K562 (cell line): ENCODE measurements at regions not wholly inside any gene's neighbourhood (a gene's known extent, or its start where the extent isn't known, plus 50 kb on each side); places are given as distances from the start of the nearest gene placed in this dataset.

Source experiments
- NR2C2 ChIP-seq, 2 experiments: fragments of 200-800 bp in 1 of 2; sonication (Bioruptor generic) in 1 of 2; sonication (generic) in 1 of 2; formaldehyde crosslinking in 1 of 2; IDR thresholded peaks; 2 replicates each; pipeline versions ENCODE4 v1.6.1 to v1.8.0; 2016 to 2022; ENCODE audit warnings: mild to moderate bottlenecking in 1 of 2, missing compliant biosample characterization in 1 of 2, missing genetic modification characterization in 1 of 2, missing genetic modification reagents in 1 of 2
- POU5F1 ChIP-seq: fragments of 150-350 bp; IDR thresholded peaks from 2 replicates; pipeline ENCODE4 v1.6.1; 2014; ENCODE audit warnings: borderline replicate concordance, low read length, low read depth, mild to moderate bottlenecking; ENCODE audit not compliant: partially characterized antibody
- TEAD4 ChIP-seq, 2 experiments: sonication (generic) in 1 of 2; formaldehyde crosslinking in 1 of 2; IDR thresholded peaks; 2 replicates each; pipeline versions ENCODE4 v1.6.1 to v1.8.0; 2012 to 2022; ENCODE audit warnings: borderline replicate concordance in 1 of 2, inconsistent platforms in 1 of 2, low read length in 1 of 2, mild to moderate bottlenecking in 1 of 2, missing genetic modification reagents in 1 of 2
- TF ChIP-seq, protein P1 (sequence below): fragments of 450-650 bp; IDR thresholded peaks from 2 replicates; pipeline ENCODE4 v1.6.1; 2016; ENCODE audit warnings: low read depth
- TF ChIP-seq, protein P2 (sequence below): fragments of 450-650 bp; formaldehyde crosslinking; IDR thresholded peaks from 2 replicates; pipeline ENCODE4 v1.4.0; 2020; ENCODE audit warnings: mild to moderate bottlenecking, moderate library complexity

DNA sequence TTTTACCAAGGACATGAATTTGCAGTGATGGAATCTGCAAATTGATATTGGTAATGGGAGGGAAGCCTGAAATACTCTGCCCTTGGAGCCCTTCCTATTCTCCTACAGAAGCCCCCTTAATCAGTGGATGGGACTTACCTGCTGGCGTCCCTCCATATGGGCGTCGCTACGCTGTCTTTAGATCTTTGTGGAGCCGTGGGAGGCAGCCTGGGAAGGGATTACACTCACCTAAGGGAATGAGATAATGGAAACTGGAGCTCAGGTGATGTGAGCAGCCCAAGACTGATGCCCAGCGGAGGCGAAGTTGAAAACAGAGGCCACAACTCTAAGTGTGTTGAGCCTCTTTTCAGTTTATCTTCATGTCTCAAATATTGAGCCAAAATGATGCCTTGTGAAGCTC, 306.6 kb downstream of the MYCN start (continued):
- TF ChIP-seq, protein P1, sequence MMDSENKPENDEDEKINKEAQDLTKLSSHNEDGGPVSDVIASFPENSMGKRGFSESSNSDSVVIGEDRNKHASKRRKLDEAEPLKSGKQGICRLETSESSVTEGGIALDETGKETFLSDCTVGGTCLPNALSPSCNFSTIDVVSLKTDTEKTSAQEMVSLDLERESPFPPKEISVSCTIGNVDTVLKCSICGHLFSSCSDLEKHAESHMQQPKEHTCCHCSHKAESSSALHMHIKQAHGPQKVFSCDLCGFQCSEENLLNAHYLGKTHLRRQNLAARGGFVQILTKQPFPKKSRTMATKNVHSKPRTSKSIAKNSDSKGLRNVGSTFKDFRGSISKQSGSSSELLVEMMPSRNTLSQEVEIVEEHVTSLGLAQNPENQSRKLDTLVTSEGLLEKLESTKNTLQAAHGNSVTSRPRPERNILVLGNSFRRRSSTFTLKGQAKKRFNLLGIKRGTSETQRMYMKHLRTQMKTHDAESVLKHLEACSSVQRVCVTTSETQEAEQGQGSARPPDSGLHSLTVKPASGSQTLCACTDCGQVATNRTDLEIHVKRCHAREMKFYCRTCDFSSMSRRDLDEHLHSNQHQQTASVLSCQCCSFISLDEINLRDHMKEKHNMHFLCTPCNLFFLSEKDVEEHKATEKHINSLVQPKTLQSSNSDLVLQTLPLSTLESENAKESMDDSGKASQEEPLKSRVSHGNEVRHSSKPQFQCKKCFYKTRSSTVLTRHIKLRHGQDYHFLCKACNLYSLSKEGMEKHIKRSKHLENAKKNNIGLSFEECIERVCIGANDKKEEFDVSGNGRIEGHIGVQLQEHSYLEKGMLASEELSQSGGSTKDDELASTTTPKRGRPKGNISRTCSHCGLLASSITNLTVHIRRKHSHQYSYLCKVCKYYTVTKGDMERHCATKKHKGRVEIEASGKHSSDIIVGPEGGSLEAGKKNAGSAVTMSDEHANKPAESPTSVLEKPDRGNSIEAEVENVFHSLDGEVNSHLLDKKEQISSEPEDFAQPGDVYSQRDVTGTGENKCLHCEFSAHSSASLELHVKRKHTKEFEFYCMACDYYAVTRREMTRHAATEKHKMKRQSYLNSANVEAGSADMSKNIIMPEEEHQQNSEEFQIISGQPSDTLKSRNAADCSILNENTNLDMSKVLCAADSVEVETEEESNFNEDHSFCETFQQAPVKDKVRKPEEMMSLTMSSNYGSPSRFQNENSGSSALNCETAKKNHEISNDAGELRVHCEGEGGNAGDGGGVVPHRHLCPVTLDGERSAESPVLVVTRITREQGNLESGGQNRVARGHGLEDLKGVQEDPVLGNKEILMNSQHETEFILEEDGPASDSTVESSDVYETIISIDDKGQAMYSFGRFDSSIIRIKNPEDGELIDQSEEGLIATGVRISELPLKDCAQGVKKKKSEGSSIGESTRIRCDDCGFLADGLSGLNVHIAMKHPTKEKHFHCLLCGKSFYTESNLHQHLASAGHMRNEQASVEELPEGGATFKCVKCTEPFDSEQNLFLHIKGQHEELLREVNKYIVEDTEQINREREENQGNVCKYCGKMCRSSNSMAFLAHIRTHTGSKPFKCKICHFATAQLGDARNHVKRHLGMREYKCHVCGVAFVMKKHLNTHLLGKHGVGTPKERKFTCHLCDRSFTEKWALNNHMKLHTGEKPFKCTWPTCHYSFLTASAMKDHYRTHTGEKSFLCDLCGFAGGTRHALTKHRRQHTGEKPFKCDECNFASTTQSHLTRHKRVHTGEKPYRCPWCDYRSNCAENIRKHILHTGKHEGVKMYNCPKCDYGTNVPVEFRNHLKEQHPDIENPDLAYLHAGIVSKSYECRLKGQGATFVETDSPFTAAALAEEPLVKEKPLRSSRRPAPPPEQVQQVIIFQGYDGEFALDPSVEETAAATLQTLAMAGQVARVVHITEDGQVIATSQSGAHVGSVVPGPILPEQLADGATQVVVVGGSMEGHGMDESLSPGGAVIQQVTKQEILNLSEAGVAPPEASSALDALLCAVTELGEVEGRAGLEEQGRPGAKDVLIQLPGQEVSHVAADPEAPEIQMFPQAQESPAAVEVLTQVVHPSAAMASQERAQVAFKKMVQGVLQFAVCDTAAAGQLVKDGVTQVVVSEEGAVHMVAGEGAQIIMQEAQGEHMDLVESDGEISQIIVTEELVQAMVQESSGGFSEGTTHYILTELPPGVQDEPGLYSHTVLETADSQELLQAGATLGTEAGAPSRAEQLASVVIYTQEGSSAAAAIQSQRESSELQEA = no peak
- TF ChIP-seq, protein P2, sequence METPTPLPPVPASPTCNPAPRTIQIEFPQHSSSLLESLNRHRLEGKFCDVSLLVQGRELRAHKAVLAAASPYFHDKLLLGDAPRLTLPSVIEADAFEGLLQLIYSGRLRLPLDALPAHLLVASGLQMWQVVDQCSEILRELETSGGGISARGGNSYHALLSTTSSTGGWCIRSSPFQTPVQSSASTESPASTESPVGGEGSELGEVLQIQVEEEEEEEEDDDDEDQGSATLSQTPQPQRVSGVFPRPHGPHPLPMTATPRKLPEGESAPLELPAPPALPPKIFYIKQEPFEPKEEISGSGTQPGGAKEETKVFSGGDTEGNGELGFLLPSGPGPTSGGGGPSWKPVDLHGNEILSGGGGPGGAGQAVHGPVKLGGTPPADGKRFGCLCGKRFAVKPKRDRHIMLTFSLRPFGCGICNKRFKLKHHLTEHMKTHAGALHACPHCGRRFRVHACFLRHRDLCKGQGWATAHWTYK (CRISPR knock-in tag) = no peak
- TF ChIP-seq POU5F1 (no peak), NR2C2 (CRISPR knock-in tag; IDR thresholded peaks at IDR 0.05) (no peak), NR2C2 (tag; IDR thresholded peaks at IDR 0.05) (no peak), TEAD4 (IDR thresholded peaks at IDR 0.05; ENCODE audit: low read length) (no peak), TEAD4 (CRISPR knock-in tag; IDR thresholded peaks at IDR 0.05; ENCODE audit: borderline replicate concordance) (no peak)
